HL-60 (cell line): ENCODE measurements at regions not wholly inside any gene's neighbourhood (a gene's known extent, or its start where the extent isn't known, plus 50 kb on each side); places are given as distances from the start of the nearest gene placed in this dataset.
A peak's percentile ranks its signal among the peaks of the same experiment; 100 is the strongest.

Experiments
- CTCF ChIP-seq: IDR thresholded peaks from one replicate; pipeline ENCODE4 v1.5.1; 2011; ENCODE audit warnings: low read length, control low read depth, inconsistent platforms; ENCODE audit not compliant: insufficient read depth
- GABPA ChIP-seq: IDR thresholded peaks from 2 replicates; pipeline ENCODE4 v1.6.1; 2012; ENCODE audit warnings: low read depth
- POLR2AphosphoS5 ChIP-seq: IDR thresholded peaks from 2 replicates; pipeline ENCODE4 v1.6.1; 2012; ENCODE audit warnings: low read depth
- REST ChIP-seq: IDR thresholded peaks from 2 replicates; pipeline ENCODE4 v1.6.1; 2012; ENCODE audit warnings: low read depth; ENCODE audit not compliant: insufficient replicate concordance
- SPI1 ChIP-seq: IDR thresholded peaks from 2 replicates; pipeline ENCODE4 v1.6.1; 2012; ENCODE audit warnings: low read depth, mild to moderate bottlenecking, borderline replicate concordance

GRCh38 chr10:33098951-33099663 is 141.1 kb upstream of the ITGB1 start:
- TF ChIP-seq POLR2AphosphoS5 (no peak), CTCF (no peak), REST (no peak), GABPA (no peak), SPI1 (peak; percentile 74)
